GM12891 (cell line): ENCODE measurements at regions not wholly inside any gene's neighbourhood (a gene's known extent, or its start where the extent isn't known, plus 50 kb on each side); places are given as distances from the start of the nearest gene placed in this dataset.
A peak's percentile ranks its signal among the peaks of the same experiment; 100 is the strongest.

Experiments used
- DNase-seq: peaks from one replicate; pipeline ENCODE4 v3.0.0; 2011; ENCODE audit warnings: low spot score; ENCODE audit not compliant: insufficient read length
- FAIRE-seq: peaks from 2 replicates; lab custom pipeline; 2011; peaks lifted over from hg19 to GRCh38; lab: Jason Lieb, UNC
- PAX5 ChIP-seq: IDR thresholded peaks from 2 replicates; pipeline ENCODE4 v1.6.1; 2011; ENCODE audit warnings: low read length, moderate library complexity, mild to moderate bottlenecking; ENCODE audit not compliant: insufficient read depth, severe bottlenecking
- POLR2A ChIP-seq: IDR thresholded peaks from 2 replicates; pipeline ENCODE4 v1.6.1; 2011; ENCODE audit warnings: low read depth, low read length, control low read depth
- POLR2AphosphoS5 ChIP-seq: IDR thresholded peaks from 2 replicates; pipeline ENCODE4 v1.6.1; 2011; ENCODE audit warnings: low read depth, low read length, control low read depth
- POU2F2 ChIP-seq: IDR thresholded peaks from 2 replicates; pipeline ENCODE4 v1.6.1; 2011; ENCODE audit warnings: low read depth, mild to moderate bottlenecking, control low read depth, low read length, moderate library complexity
- SPI1 ChIP-seq: IDR thresholded peaks from 2 replicates; pipeline ENCODE4 v1.6.1; 2011; ENCODE audit warnings: low read depth, low read length, control low read depth
- TAF1 ChIP-seq: IDR thresholded peaks from 2 replicates; pipeline ENCODE4 v1.6.1; 2011; ENCODE audit warnings: low read depth, low read length, control low read depth

GRCh38 chr13:94968757-94969086 is 256.4 kb upstream of the SOX21 start:
- TF ChIP-seq POLR2AphosphoS5 (no peak), POLR2A (no peak), TAF1 (no peak), SPI1 (no peak), POU2F2 (no peak), PAX5 (no peak)
- no peak for FAIRE-seq

GRCh38 chr13:94968040-94968756 is 255.9 kb upstream of the SOX21 start:
- TF ChIP-seq TAF1 (no peak), PAX5 (no peak), POLR2AphosphoS5 (no peak), SPI1 (no peak), POU2F2 (no peak), POLR2A (no peak)
- no peak for FAIRE-seq
- DNase-seq = no peak

More at GRCh38 chr13:94968757-94969086, 256.4 kb upstream of the SOX21 start:
- no peak for DNase-seq

GRCh38 chr13:94967183-94968039 is 255.1 kb upstream of the SOX21 start:
- FAIRE-seq (peak; percentile 35), DNase-seq (peak; percentile 47)
- no peak for TF ChIP-seq POU2F2
- TF ChIP-seq POLR2AphosphoS5 = no peak
- no peak for TF ChIP-seq SPI1
- TF ChIP-seq TAF1 = no peak
- TF ChIP-seq POLR2A = no peak
- TF ChIP-seq PAX5 = no peak

- FAIRE-seq (no peak), DNase-seq (no peak)
- TF ChIP-seq POLR2A (no peak), SPI1 (no peak), POLR2AphosphoS5 (no peak), POU2F2 (no peak), PAX5 (no peak), TAF1 (no peak)
Observed at GRCh38 chr13:94966422-94966955, 254.1 kb upstream of the SOX21 start.

- DNase-seq = no peak
- no peak for TF ChIP-seq POLR2AphosphoS5
- no peak for TF ChIP-seq PAX5
- no peak for TF ChIP-seq POU2F2
- no peak for TF ChIP-seq POLR2A
- no peak for TF ChIP-seq SPI1
- no peak for TF ChIP-seq TAF1
- no peak for FAIRE-seq
Observed at GRCh38 chr13:94959626-94960025, 247.3 kb upstream of the SOX21 start.

- DNase-seq = no peak
- TF ChIP-seq POLR2AphosphoS5 = no peak
- no peak for TF ChIP-seq POU2F2
- no peak for TF ChIP-seq POLR2A
- no peak for TF ChIP-seq PAX5
- TF ChIP-seq SPI1 = no peak
- no peak for FAIRE-seq
Observed at GRCh38 chr13:94956417-94957110, 244.2 kb upstream of the SOX21 start.

GRCh38 chr13:94952787-94953186 is 240.4 kb upstream of the SOX21 start:
- DNase-seq (no peak), FAIRE-seq (no peak)
- TF ChIP-seq PAX5 (no peak), TAF1 (no peak), POU2F2 (no peak), POLR2A (no peak), POLR2AphosphoS5 (no peak), SPI1 (no peak)

- no peak for FAIRE-seq
- TF ChIP-seq POLR2AphosphoS5 = no peak
- TF ChIP-seq POU2F2 = no peak
- TF ChIP-seq POLR2A = no peak
- TF ChIP-seq SPI1 = no peak
- no peak for TF ChIP-seq TAF1
- no peak for TF ChIP-seq PAX5
- no peak for DNase-seq
Observed at GRCh38 chr13:94950303-94950702, 238.0 kb upstream of the SOX21 start.

- FAIRE-seq (no peak), DNase-seq (no peak)
- TF ChIP-seq TAF1 = no peak
- TF ChIP-seq POU2F2 = no peak
- no peak for TF ChIP-seq SPI1
- no peak for TF ChIP-seq POLR2A
- no peak for TF ChIP-seq PAX5
Observed at GRCh38 chr13:94947965-94948371, 235.6 kb upstream of the SOX21 start.
